Panc1 (cell line): ENCODE measurements at regions not wholly inside any gene's neighbourhood (a gene's known extent, or its start where the extent isn't known, plus 50 kb on each side); places are given as distances from the start of the nearest gene placed in this dataset.
"Not testable (repeated sequence)": the region's sequence is repeated elsewhere in the genome, so short reads cannot be mapped to it uniquely, and the experiment has no call there.

ENCODE experiments used
- ATAC-seq: fragments of 200-7000 bp; cut with Tn5 transposase; 2 replicates; pipeline ENCODE4 v1.9.1; 2020; ENCODE audit warnings: mild to moderate bottlenecking, moderate library complexity
- BruUV-seq: library from RNA; stranded (reverse); fragments of 400-500 nt; replicated peaks from 2 replicates; lab custom pipeline; 2021; lab: Mats Ljungman, UMichigan
- CTCF ChIA-PET: fragments of 300-600 bp; sonication (Branson Sonifier 250); formaldehyde crosslinking; loops from one replicate; lab custom pipeline; 2022; ENCODE audit warnings: antibody characterized with exemption; lab: Charles Lee
- POLR2A ChIA-PET: fragments of 300-600 bp; sonication (Branson Sonifier 250); formaldehyde crosslinking; loops from one replicate; lab custom pipeline; 2022; ENCODE audit warnings: antibody characterized with exemption; lab: Charles Lee
- DNase-seq: peaks from one replicate; pipeline ENCODE4 v3.0.0-alpha.2; 2010; ENCODE audit warnings: low read depth, low spot score
- H3K27ac ChIP-seq: 2 replicates; pipeline ENCODE4 v1.5.1; 2011; ENCODE audit warnings: mild to moderate bottlenecking, low read length, inconsistent platforms
- H3K27me3 ChIP-seq: fragments of 200-500 bp; sonication (Bioruptor generic); 2 replicates; pipeline ENCODE4 v1.6.0; 2014; ENCODE audit warnings: low read length, inconsistent platforms; ENCODE audit not compliant: control insufficient read depth, insufficient read depth
- H3K36me3 ChIP-seq: fragments of 200-500 bp; sonication (Bioruptor generic); 2 replicates; pipeline ENCODE4 v1.5.1; 2014; ENCODE audit warnings: inconsistent platforms, mild to moderate bottlenecking, low read length, moderate library complexity; ENCODE audit not compliant: control insufficient read depth, insufficient read depth
- H3K4me1 ChIP-seq: 2 replicates; pipeline ENCODE4 v1.5.1; 2011; ENCODE audit warnings: inconsistent platforms, mild to moderate bottlenecking, low read length, moderate library complexity; ENCODE audit not compliant: control insufficient read depth, insufficient read depth
- H3K4me3 ChIP-seq, 2 experiments: 2 replicates each; pipeline ENCODE4 v1.5.1; 2011 to 2012; ENCODE audit warnings: low read depth in 2 of 2, low read length in 2 of 2, mild to moderate bottlenecking in 2 of 2, inconsistent platforms in 1 of 2, moderate library complexity in 1 of 2
- H3K9me3 ChIP-seq: fragments of 200-500 bp; sonication (Bioruptor generic); 2 replicates; pipeline ENCODE4 v1.5.1; 2014; ENCODE audit warnings: low read depth, mild to moderate bottlenecking, inconsistent platforms, low read length, moderate library complexity; ENCODE audit not compliant: control insufficient read depth, insufficient read depth
- POLR2AphosphoS5 ChIP-seq: IDR thresholded peaks from 2 replicates; pipeline ENCODE4 v1.6.1; 2012; ENCODE audit warnings: mild to moderate bottlenecking, low read depth, low read length, moderate library complexity
- SIN3A ChIP-seq: IDR thresholded peaks from 2 replicates; pipeline ENCODE4 v1.6.1; 2012; ENCODE audit warnings: low read depth, mild to moderate bottlenecking, low read length, moderate library complexity, borderline replicate concordance; ENCODE audit not compliant: insufficient read depth
- TCF7L2 ChIP-seq: IDR thresholded peaks from 2 replicates; pipeline ENCODE4 v1.6.1; 2011; ENCODE audit warnings: mild to moderate bottlenecking, low read depth, low read length, inconsistent platforms
- in situ Hi-C: cut with HindIII; loops from 2 replicates; pipeline ENCODE4 v1.10.0; 2016; ENCODE audit warnings: low sequenced_read_pairs, low pct_unique_long_range_greater_than_20kb
- intact Hi-C: fragments of 100-400 bp; cut with micrococcal nuclease; formaldehyde crosslinking; loops from one replicate; pipeline ENCODE4 v1.10.0; 2022; ENCODE audit not compliant: unreplicated experiment
- TF ChIP-seq, protein P1 (sequence below), 2 experiments: IDR thresholded peaks; 2 replicates each; pipeline ENCODE4 v1.6.1; 2011 to 2012; ENCODE audit warnings: low read depth in 2 of 2, control low read depth in 1 of 2, low read length in 1 of 2, mild to moderate bottlenecking in 1 of 2, moderate library complexity in 1 of 2; ENCODE audit not compliant: insufficient read depth in 1 of 2
- TF ChIP-seq, protein P2 (sequence below): fragments of 450-650 bp; IDR thresholded peaks from 2 replicates; pipeline ENCODE4 v1.5.1; 2017; ENCODE audit warnings: mild to moderate bottlenecking

DNA sequence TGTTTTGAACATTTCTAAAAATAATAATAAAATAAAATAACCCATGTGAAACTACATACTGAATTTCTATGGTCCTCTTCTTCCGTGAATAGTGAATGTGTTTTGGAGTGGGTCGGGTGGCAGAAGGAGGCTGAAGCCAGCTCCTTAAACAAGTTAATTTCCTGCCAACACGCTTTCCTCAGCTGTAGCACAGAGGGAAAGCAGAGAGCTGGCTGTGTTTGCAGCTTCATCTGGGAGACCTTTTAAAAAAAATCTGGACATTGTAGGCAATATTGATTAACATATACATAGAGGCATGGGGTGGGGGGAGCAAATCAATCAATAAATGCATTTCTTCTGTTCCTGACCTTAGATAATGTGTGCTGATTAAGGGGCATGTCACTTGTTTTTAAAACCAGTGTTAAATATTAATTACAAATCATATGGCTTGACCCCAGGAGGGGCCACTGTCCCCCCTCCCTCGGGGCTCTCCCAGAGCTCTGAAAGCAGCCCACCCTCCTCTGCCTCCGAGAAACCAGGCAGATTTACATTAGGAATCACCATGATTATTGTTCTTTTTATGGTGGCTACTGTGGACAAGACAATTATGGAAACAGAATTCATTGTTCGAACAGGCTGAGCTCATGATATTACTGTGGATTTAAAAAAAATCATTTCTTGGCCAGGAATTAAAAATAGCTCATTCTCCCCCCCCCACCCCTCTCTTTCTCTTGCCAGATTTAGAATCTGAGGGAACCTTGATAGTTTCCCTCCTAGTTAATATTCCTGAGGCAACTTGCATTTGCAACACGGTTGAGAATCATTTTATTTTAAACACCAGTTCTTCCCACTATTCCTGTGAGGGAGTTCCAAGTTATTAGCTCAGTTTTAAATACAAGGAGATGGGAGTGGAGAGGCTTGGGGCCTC, 100.5 kb upstream of the CARD11 start:
- CTCF ChIA-PET = interaction anchor here (0.6 kb wide), 1 partner anchor 315 kb away, joined by 8 read pairs; no protein-coding TSS in a partner anchor
- H3K36me3 ChIP-seq = no peaks in the 10 kb centered on the region

DNA sequence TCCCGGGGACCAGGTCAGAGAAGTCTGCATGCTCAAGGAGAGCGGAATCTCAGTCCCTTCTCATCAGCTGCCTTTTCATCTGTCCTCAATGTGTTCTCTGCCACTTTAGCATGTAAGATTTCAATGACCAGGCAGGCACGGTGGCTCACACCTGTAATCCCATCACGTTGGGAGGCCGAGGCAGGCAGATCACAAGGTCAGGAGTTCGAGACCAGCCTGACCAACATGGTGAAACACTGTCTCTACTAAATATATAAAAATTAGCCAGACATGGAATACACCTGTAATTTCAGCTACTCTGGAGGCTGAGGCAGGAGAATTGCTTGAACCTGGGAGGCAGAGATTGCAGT, 101.1 kb upstream of the CARD11 start:
- H3K4me1 ChIP-seq, H3K36me3 ChIP-seq, intact Hi-C loops, DNase-seq, BruUV-seq, H3K9me3 ChIP-seq, CTCF ChIA-PET, H3K4me3 ChIP-seq, POLR2A ChIA-PET, in situ Hi-C loops, ATAC-seq, H3K27me3 ChIP-seq, H3K27ac ChIP-seq: not testable (repeated sequence)

More for the DNA sequence above, 100.5 kb upstream of the CARD11 start:
- POLR2A ChIA-PET = no interaction called here
- in situ Hi-C loops (no loop called here), intact Hi-C loops (no loop called here)
- H3K9me3 ChIP-seq = no peaks in the 10 kb centered on the region
- no peaks in the 10 kb centered on the region for H3K4me1 ChIP-seq
- no peak overlapping the region for H3K4me3 ChIP-seq
- H3K27me3 ChIP-seq = no peaks in the 10 kb centered on the region
- no peak overlapping the region for H3K27ac ChIP-seq
- BruUV-seq = no TSS peak
- ATAC-seq (no peak), DNase-seq (no peak)
- TF ChIP-seq SIN3A (no peak), POLR2AphosphoS5 (no peak), TCF7L2 (no peak)
- TF ChIP-seq, protein P1, sequence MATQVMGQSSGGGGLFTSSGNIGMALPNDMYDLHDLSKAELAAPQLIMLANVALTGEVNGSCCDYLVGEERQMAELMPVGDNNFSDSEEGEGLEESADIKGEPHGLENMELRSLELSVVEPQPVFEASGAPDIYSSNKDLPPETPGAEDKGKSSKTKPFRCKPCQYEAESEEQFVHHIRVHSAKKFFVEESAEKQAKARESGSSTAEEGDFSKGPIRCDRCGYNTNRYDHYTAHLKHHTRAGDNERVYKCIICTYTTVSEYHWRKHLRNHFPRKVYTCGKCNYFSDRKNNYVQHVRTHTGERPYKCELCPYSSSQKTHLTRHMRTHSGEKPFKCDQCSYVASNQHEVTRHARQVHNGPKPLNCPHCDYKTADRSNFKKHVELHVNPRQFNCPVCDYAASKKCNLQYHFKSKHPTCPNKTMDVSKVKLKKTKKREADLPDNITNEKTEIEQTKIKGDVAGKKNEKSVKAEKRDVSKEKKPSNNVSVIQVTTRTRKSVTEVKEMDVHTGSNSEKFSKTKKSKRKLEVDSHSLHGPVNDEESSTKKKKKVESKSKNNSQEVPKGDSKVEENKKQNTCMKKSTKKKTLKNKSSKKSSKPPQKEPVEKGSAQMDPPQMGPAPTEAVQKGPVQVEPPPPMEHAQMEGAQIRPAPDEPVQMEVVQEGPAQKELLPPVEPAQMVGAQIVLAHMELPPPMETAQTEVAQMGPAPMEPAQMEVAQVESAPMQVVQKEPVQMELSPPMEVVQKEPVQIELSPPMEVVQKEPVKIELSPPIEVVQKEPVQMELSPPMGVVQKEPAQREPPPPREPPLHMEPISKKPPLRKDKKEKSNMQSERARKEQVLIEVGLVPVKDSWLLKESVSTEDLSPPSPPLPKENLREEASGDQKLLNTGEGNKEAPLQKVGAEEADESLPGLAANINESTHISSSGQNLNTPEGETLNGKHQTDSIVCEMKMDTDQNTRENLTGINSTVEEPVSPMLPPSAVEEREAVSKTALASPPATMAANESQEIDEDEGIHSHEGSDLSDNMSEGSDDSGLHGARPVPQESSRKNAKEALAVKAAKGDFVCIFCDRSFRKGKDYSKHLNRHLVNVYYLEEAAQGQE (IDR thresholded peaks at IDR 0.05; ENCODE audit: insufficient read depth in 1 of 2, low read depth in 2 of 2, low read length in 1 of 2) = no peak
- TF ChIP-seq, protein P2, sequence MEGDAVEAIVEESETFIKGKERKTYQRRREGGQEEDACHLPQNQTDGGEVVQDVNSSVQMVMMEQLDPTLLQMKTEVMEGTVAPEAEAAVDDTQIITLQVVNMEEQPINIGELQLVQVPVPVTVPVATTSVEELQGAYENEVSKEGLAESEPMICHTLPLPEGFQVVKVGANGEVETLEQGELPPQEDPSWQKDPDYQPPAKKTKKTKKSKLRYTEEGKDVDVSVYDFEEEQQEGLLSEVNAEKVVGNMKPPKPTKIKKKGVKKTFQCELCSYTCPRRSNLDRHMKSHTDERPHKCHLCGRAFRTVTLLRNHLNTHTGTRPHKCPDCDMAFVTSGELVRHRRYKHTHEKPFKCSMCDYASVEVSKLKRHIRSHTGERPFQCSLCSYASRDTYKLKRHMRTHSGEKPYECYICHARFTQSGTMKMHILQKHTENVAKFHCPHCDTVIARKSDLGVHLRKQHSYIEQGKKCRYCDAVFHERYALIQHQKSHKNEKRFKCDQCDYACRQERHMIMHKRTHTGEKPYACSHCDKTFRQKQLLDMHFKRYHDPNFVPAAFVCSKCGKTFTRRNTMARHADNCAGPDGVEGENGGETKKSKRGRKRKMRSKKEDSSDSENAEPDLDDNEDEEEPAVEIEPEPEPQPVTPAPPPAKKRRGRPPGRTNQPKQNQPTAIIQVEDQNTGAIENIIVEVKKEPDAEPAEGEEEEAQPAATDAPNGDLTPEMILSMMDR = no peak

- no peaks in the 10 kb centered on the region for H3K27me3 ChIP-seq
- no peak overlapping the region for H3K4me3 ChIP-seq
- CTCF ChIA-PET = no interaction called here
- TF ChIP-seq, protein P1 (IDR thresholded peaks at IDR 0.05; ENCODE audit: insufficient read depth in 1 of 2, low read depth in 2 of 2, low read length in 1 of 2) = no peak
- TF ChIP-seq POLR2AphosphoS5 (no peak), SIN3A (no peak), TCF7L2 (no peak)
- TF ChIP-seq, protein P2 = no peak
- peak; percentile 72 for ATAC-seq
- no peak overlapping the region for H3K27ac ChIP-seq
- POLR2A ChIA-PET = no interaction called here
- in situ Hi-C loops = no loop called here
- BruUV-seq = no TSS peak
- H3K9me3 ChIP-seq = no peaks in the 10 kb centered on the region
- intact Hi-C loops = no loop called here
- no peaks in the 10 kb centered on the region for H3K4me1 ChIP-seq
- peak; percentile 22 for DNase-seq
- H3K36me3 ChIP-seq = no peaks in the 10 kb centered on the region
Observed at GRCh38 chr7:3146571-3147226, 103.0 kb upstream of the CARD11 start.
